Epithelial cell of esophagus (primary cell): ENCODE measurements at regions not wholly inside any gene's neighbourhood (a gene's known extent, or its start where the extent isn't known, plus 50 kb on each side); places are given as distances from the start of the nearest gene placed in this dataset.

Source experiments
- DNase-seq: peaks from one replicate; pipeline ENCODE4 v3.0.0; 2010; ENCODE audit warnings: low read depth
- H3K4me3 ChIP-seq: 2 replicates; pipeline ENCODE4 v1.5.1; 2011; ENCODE audit warnings: mild to moderate bottlenecking, low read length, control low read depth
- CTCF ChIP-seq: IDR thresholded peaks from 2 replicates; pipeline ENCODE4 v1.5.1; 2011; ENCODE audit warnings: low read depth, mild to moderate bottlenecking, low read length, control low read depth, inconsistent platforms; ENCODE audit not compliant: insufficient read depth; ENCODE audit errors: missing control alignments

- no peak for DNase-seq
- no peak for TF ChIP-seq CTCF
- no peak overlapping the region for H3K4me3 ChIP-seq
Measured at GRCh38 chr6:104559435-104560202, 300.1 kb downstream of the HACE1 start.

- no peak overlapping the region for H3K4me3 ChIP-seq
- DNase-seq, result no peak
- no peak for TF ChIP-seq CTCF
Measured at GRCh38 chr6:104558746-104559145, 301.0 kb downstream of the HACE1 start.

- H3K4me3 ChIP-seq, result no peak overlapping the region
- no peak for DNase-seq
- TF ChIP-seq CTCF, result no peak
Measured at GRCh38 chr6:104548297-104548696, 311.4 kb downstream of the HACE1 start.

GRCh38 chr6:104541411-104541810 is 318.3 kb downstream of the HACE1 start:
- no peak for TF ChIP-seq CTCF
- no peak overlapping the region for H3K4me3 ChIP-seq
- no peak for DNase-seq

- no peak for DNase-seq
- TF ChIP-seq CTCF, result no peak
- no peak overlapping the region for H3K4me3 ChIP-seq
Measured at GRCh38 chr6:104540743-104541142, 319.0 kb downstream of the HACE1 start.

- DNase-seq, result no peak
- H3K4me3 ChIP-seq, result no peak overlapping the region
- no peak for TF ChIP-seq CTCF
Measured at GRCh38 chr6:104539173-104539572, 320.5 kb downstream of the HACE1 start.

- TF ChIP-seq CTCF, result no peak
- no peak overlapping the region for H3K4me3 ChIP-seq
- DNase-seq, result no peak
Measured at GRCh38 chr6:104537872-104538271, 321.8 kb downstream of the HACE1 start.
